Left forelimb (tissue), 1 donor: ENCODE measurements at regions not wholly inside any gene's neighbourhood (a gene's known extent, or its start where the extent isn't known, plus 50 kb on each side); places are given as distances from the start of the nearest gene placed in this dataset.

Experiments
- DNase-seq: peaks from one replicate; pipeline ENCODE4 v3.0.0-alpha.2; 2018; ENCODE audit warnings: low spot score

- no peak for DNase-seq
Observed at GRCh38 chr20:48180618-48181017, 395.3 kb upstream of the SULF2 start.

GRCh38 chr20:48180024-48180423 lies 394.7 kb upstream of the SULF2 start:
- no peak for DNase-seq

GRCh38 chr20:48178633-48179032 lies 393.4 kb upstream of the SULF2 start:
- no peak for DNase-seq

GRCh38 chr20:48177058-48177457 lies 391.8 kb upstream of the SULF2 start:
- DNase-seq, result no peak

GRCh38 chr20:48176139-48176538 lies 390.9 kb upstream of the SULF2 start:
- DNase-seq, result no peak

- no peak for DNase-seq
Observed at GRCh38 chr20:48175261-48175660, 390.0 kb upstream of the SULF2 start.

- no peak for DNase-seq
Observed at GRCh38 chr20:48172357-48172702, 387.0 kb upstream of the SULF2 start.

- no peak for DNase-seq
Observed at GRCh38 chr20:48171626-48172356, 386.5 kb upstream of the SULF2 start.

GRCh38 chr20:48171071-48171470 lies 385.8 kb upstream of the SULF2 start:
- DNase-seq, result no peak

GRCh38 chr20:48170625-48171024 lies 385.3 kb upstream of the SULF2 start:
- no peak for DNase-seq

GRCh38 chr20:48169650-48170225 lies 384.5 kb upstream of the SULF2 start:
- no peak for DNase-seq

GRCh38 chr20:48166082-48166835 lies 381.0 kb upstream of the SULF2 start:
- no peak for DNase-seq

GRCh38 chr20:48165401-48165685 lies 380.1 kb upstream of the SULF2 start:
- no peak for DNase-seq

- DNase-seq, result no peak
Observed at GRCh38 chr20:48164566-48165400, 379.5 kb upstream of the SULF2 start.

- no peak for DNase-seq
Observed at GRCh38 chr20:48164034-48164433, 378.8 kb upstream of the SULF2 start.

GRCh38 chr20:48163505-48163904 lies 378.2 kb upstream of the SULF2 start:
- DNase-seq, result no peak

GRCh38 chr20:48162621-48163020 lies 377.3 kb upstream of the SULF2 start:
- DNase-seq, result no peak

- no peak for DNase-seq
Observed at GRCh38 chr20:48159145-48160008, 374.1 kb upstream of the SULF2 start.

- no peak for DNase-seq
Observed at GRCh38 chr20:48158014-48158413, 372.7 kb upstream of the SULF2 start.

- no peak for DNase-seq
Observed at GRCh38 chr20:48156951-48157700, 371.8 kb upstream of the SULF2 start.

GRCh38 chr20:48156521-48156920 lies 371.2 kb upstream of the SULF2 start:
- DNase-seq, result no peak
